Ovary (tissue), 7 donors: ENCODE measurements at regions not wholly inside any gene's neighbourhood (a gene's known extent, or its start where the extent isn't known, plus 50 kb on each side); places are given as distances from the start of the nearest gene placed in this dataset.
A peak's percentile ranks its signal among the peaks of the same experiment; 100 is the strongest.
"Not testable (repeated sequence)": the region's sequence is repeated elsewhere in the genome, so short reads cannot be mapped to it uniquely, and the experiment has no call there.

Source experiments
- DNase-seq, 5 donors: peaks; one replicate each; pipeline ENCODE4 v3.0.0-alpha.2; 2019 to 2020
- H3K27ac ChIP-seq, 2 donors: fragments of 200-600 bp; one replicate each; pipeline versions ENCODE4 v1.5.1 to v1.8.0; 2019 to 2022
- H3K27me3 ChIP-seq: fragments of 200-600 bp; one replicate; pipeline ENCODE4 v1.8.0; 2022
- H3K36me3 ChIP-seq: fragments of 200-600 bp; sonication (generic); one replicate; pipeline ENCODE4 v1.5.1; 2019
- H3K4me1 ChIP-seq: one replicate; pipeline ENCODE4 v1.8.1; 2013; ENCODE audit warnings: mild to moderate bottlenecking, moderate library complexity; ENCODE audit not compliant: insufficient read depth
- H3K4me3 ChIP-seq: fragments of 200-600 bp; sonication (generic); one replicate; pipeline ENCODE4 v1.5.1; 2017
- H3K9me3 ChIP-seq, 2 donors: fragments of 200-600 bp in 1 of 2; sonication (generic) in 1 of 2; one replicate each; pipeline versions ENCODE4 v1.5.1 to v1.8.1; 2013 to 2019; ENCODE audit warnings: mild to moderate bottlenecking in 1 of 2, moderate library complexity in 1 of 2
- CTCF ChIP-seq, 3 donors: fragments of 450-650 bp in 2 of 3; fragments of 200-600 bp in 1 of 3; IDR thresholded peaks; one replicate each; pipeline versions ENCODE4 v1.5.1 to v1.8.0; 2016 to 2022; ENCODE audit warnings: antibody characterized with exemption in 3 of 3, mild to moderate bottlenecking in 1 of 3
- EP300 ChIP-seq: sonication (generic); formaldehyde crosslinking; IDR thresholded peaks from one replicate; pipeline ENCODE4 v1.6.1; 2017; ENCODE audit warnings: antibody characterized with exemption
- POLR2A ChIP-seq: fragments of 450-650 bp; IDR thresholded peaks from one replicate; pipeline ENCODE4 v1.6.1; 2017; ENCODE audit warnings: antibody characterized with exemption, mild to moderate bottlenecking, moderate library complexity
- WGBS, 3 donors: extraction: QIAGEN DNeasy Blood & Tissue Kit in 1 of 3; methylation state at CpG; one replicate each; pipeline versions ENCODE4 v1.1.5 to v1.1.7; 2013 to 2017; 5-methylcytosine and 5-hydroxymethylcytosine counted together
- intact Hi-C, 4 donors: fragments of 100-400 bp; cut with DNase I; formaldehyde crosslinking; loops; one replicate each; pipeline versions ENCODE4 v1.11.0 to v1.15.1; 2022 to 2023
- donor health status: DM: no; HTN: no; CAD: no; lungs with moderate emphysema.
- donor health status: DM: no; HTN: no; CAD: no.
- donor health status: Bipolar disorder and iron deficiency.
- donor health status: DM: no; HTN: no; CAD: no.
- donor health status: DM: yes; HTN: yes; CAD: no.

GRCh38 chr11:4315292-4315691 lies 52.9 kb downstream of the OR52B4 start:
- 7 to 38% (median 14%) methylated on average over 2 to 3 of the region's 4 CpGs for WGBS, 3 donors

GRCh38 chr11:4277225-4277624 lies 91.0 kb downstream of the OR52B4 start:
- H3K4me1 ChIP-seq, DNase-seq, H3K27me3 ChIP-seq, H3K9me3 ChIP-seq, H3K4me3 ChIP-seq, H3K27ac ChIP-seq, intact Hi-C loops, H3K36me3 ChIP-seq: not testable (repeated sequence)
- 91 to 97% (median 95%) methylated on average over 3 to 6 of the region's 9 CpGs for WGBS, 3 donors

More at GRCh38 chr11:4315292-4315691, 52.9 kb downstream of the OR52B4 start:
- H3K9me3 ChIP-seq, DNase-seq, H3K27ac ChIP-seq, H3K36me3 ChIP-seq, H3K4me1 ChIP-seq, H3K4me3 ChIP-seq, intact Hi-C loops, H3K27me3 ChIP-seq: not testable (repeated sequence)

DNA sequence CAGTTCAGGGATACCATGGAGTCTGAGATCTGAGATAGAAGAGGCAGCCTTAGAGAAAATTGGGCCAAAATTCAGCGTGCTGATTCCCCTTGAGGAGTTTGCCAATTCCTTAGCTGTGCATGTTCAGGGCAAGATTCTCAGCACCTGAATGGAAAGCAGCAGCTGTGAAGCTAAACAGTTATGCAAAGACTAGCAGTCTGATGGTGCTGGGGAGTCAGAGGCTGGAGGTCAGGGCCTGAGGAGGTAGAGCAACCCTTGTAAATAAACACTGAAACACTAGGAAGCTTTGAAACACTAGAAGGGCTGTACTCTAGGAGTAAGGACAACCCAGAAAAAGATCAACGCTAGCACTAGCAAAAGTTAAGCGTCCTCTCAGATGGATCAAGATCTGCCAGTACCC lies 117.1 kb downstream of the OR52B4 start:
- DNase-seq, H3K9me3 ChIP-seq, H3K27me3 ChIP-seq, H3K36me3 ChIP-seq, H3K4me1 ChIP-seq, intact Hi-C loops, H3K27ac ChIP-seq, H3K4me3 ChIP-seq: not testable (repeated sequence)
- 0 to 13% (median 12%) methylated on average over 1 to 2 of the region's 3 CpGs for WGBS, 3 donors

- DNase-seq, H3K9me3 ChIP-seq, H3K4me1 ChIP-seq, H3K4me3 ChIP-seq, H3K27me3 ChIP-seq, H3K36me3 ChIP-seq, intact Hi-C loops, H3K27ac ChIP-seq: not testable (repeated sequence)
- WGBS, 3 donors: 75 to 85% (median 85%) methylated on average over 2 of the region's 2 CpGs
Measured at GRCh38 chr11:4249475-4249874, 118.7 kb downstream of the OR52B4 start.

GRCh38 chr11:4237771-4238170 lies 130.4 kb downstream of the OR52B4 start:
- H3K4me3 ChIP-seq, H3K36me3 ChIP-seq, H3K9me3 ChIP-seq, H3K27ac ChIP-seq, intact Hi-C loops, H3K4me1 ChIP-seq, DNase-seq, H3K27me3 ChIP-seq: not testable (repeated sequence)
- WGBS, 3 donors: 64 to 90% (median 83%) methylated on average over 12 to 21 of the region's 21 CpGs

- 4 to 6% (median 6%) methylated on average over 4 of the region's 4 CpGs for WGBS, 3 donors
- H3K9me3 ChIP-seq, H3K27ac ChIP-seq, intact Hi-C loops, H3K36me3 ChIP-seq, H3K4me3 ChIP-seq, DNase-seq, H3K27me3 ChIP-seq, H3K4me1 ChIP-seq: not testable (repeated sequence)
Measured at GRCh38 chr11:4218857-4219256, 124.3 kb downstream of the RRM1 start.

DNA sequence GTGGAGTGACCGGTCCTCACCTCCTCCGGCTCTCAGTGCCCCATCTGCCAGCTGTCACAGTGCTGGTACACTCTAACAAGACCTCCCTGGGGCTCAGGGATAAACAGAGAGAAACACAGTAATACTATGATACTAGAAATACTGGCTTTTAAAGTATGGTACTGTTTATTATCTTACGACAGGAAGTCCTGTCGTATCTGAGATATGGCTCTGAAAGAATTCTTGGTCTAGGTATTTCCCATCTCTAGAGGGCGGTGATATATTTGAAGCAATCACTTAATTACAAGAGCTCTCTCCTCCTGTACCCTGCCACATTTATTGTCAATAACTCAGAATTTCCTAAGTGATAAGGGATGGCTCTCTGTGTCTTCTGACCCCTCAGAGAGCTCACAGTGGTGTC lies 119.1 kb downstream of the RRM1 start:
- Histone ChIP-seq H3K36me3 (no peaks in the 10 kb centered on the region), H3K9me3 (no peaks in the 10 kb centered on the region), H3K27ac (no peak overlapping the region), H3K4me3 (no peak overlapping the region), H3K4me1 (no peaks in the 10 kb centered on the region), H3K27me3 (no peaks in the 10 kb centered on the region)
- intact Hi-C loops: no loop called here
- no peak for DNase-seq
- TF ChIP-seq POLR2A: no peak
- no peak for TF ChIP-seq EP300
- no peak for TF ChIP-seq CTCF (IDR thresholded peaks at IDR 0.05)
- WGBS, 3 donors: 53 to 76% (median 55%) methylated on average over 5 of the region's 5 CpGs

GRCh38 chr11:4211991-4212390 lies 117.4 kb downstream of the RRM1 start:
- peak in 1 of 5 donors; percentile 20 for DNase-seq
- Histone ChIP-seq H3K4me1 (no peaks in the 10 kb centered on the region), H3K4me3 (no peak overlapping the region), H3K27ac (no peak overlapping the region), H3K36me3 (no peaks in the 10 kb centered on the region), H3K9me3 (no peaks in the 10 kb centered on the region), H3K27me3 (no peaks in the 10 kb centered on the region)
- TF ChIP-seq POLR2A (no peak), CTCF (IDR thresholded peaks at IDR 0.05) (no peak), EP300 (no peak)
- WGBS, 3 donors: 7 to 16% (median 8%) methylated on average over 24 of the region's 24 CpGs
- intact Hi-C loops: no loop called here
